Lower leg skin (tissue), 4 donors: ENCODE measurements at regions not wholly inside any gene's neighbourhood (a gene's known extent, or its start where the extent isn't known, plus 50 kb on each side); places are given as distances from the start of the nearest gene placed in this dataset.

Source experiments
- DNase-seq, 2 donors: peaks; one replicate each; pipeline ENCODE4 v3.0.0-alpha.2; 2019; ENCODE audit warnings: low spot score in 2 of 2
- H3K4me3 ChIP-seq: fragments of 200-600 bp; sonication (generic); 2 replicates; pipeline ENCODE4 v1.5.1; 2017; ENCODE audit warnings: mild to moderate bottlenecking, low read depth; ENCODE audit not compliant: poor library complexity, severe bottlenecking
- POLR2A ChIP-seq, 2 donors: fragments of 450-650 bp; IDR thresholded peaks; one replicate each; pipeline ENCODE4 v1.6.1; 2016 to 2017; ENCODE audit warnings: antibody characterized with exemption in 2 of 2, mild to moderate bottlenecking in 1 of 2, moderate library complexity in 1 of 2
- WGBS, 2 donors: methylation state at CpG; one replicate each; pipeline ENCODE4 v1.1.5; 2018; 5-methylcytosine and 5-hydroxymethylcytosine counted together
- intact Hi-C: fragments of 100-400 bp; cut with DNase I; formaldehyde crosslinking; loops from one replicate; pipeline ENCODE4 v1.15.0; 2023; ENCODE audit warnings: low total_unique reads
- TF ChIP-seq, protein P1 (sequence below), 3 donors: fragments of 450-650 bp; IDR thresholded peaks; one replicate each; pipeline ENCODE4 v1.5.1; 2016; ENCODE audit warnings: antibody characterized with exemption in 3 of 3, mild to moderate bottlenecking in 3 of 3, moderate library complexity in 2 of 3

DNA sequence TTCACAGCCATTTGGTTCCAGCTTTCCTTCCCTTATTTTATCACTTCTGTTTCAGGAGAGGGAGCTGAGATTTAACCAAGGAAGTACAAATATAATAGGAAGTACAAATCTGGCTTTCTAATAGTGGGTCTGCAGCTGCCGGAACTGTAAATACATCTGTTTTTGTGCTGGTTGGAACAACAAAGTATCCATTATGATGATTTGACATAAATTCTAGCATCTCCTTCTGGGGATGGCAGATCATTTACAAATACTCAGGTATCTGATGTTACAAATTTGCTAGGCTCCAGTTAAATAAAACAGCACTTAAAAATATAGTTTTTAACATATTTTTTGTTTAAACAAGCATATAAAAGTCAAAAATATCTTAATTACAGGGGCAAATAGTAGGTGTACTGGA is 131.3 kb upstream of the SMIM21 start:
- TF ChIP-seq, protein P1, sequence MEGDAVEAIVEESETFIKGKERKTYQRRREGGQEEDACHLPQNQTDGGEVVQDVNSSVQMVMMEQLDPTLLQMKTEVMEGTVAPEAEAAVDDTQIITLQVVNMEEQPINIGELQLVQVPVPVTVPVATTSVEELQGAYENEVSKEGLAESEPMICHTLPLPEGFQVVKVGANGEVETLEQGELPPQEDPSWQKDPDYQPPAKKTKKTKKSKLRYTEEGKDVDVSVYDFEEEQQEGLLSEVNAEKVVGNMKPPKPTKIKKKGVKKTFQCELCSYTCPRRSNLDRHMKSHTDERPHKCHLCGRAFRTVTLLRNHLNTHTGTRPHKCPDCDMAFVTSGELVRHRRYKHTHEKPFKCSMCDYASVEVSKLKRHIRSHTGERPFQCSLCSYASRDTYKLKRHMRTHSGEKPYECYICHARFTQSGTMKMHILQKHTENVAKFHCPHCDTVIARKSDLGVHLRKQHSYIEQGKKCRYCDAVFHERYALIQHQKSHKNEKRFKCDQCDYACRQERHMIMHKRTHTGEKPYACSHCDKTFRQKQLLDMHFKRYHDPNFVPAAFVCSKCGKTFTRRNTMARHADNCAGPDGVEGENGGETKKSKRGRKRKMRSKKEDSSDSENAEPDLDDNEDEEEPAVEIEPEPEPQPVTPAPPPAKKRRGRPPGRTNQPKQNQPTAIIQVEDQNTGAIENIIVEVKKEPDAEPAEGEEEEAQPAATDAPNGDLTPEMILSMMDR (IDR thresholded peaks at IDR 0.05) = no peak
- no peak for TF ChIP-seq POLR2A (IDR thresholded peaks at IDR 0.05)
- DNase-seq = no peak
- intact Hi-C loops = no loop called here
- H3K4me3 ChIP-seq = no peak overlapping the region
- WGBS, 2 donors = 72 to 75% methylated on average over 1 of the region's 1 CpG

DNA sequence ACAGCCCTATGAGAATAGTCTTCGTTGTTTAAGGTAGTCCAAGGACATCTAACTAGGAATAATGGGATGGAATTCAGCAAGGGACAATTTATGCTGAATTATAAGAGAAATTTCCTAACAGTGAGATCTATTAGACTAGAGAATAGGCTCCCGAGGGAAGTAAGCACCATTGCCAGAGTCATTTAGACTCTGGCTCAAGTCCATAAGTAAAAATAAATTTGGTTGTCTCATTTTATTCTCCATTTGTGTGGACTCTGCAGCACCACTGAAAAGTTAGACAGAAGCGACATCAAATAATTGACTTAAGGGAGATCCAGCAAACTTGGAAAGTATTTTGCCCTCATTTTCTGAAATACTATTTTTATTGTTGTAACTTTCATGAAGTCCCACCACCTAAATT is 129.3 kb upstream of the SMIM21 start:
- no peak overlapping the region for H3K4me3 ChIP-seq
- 51 to 56% methylated on average over 3 of the region's 3 CpGs for WGBS, 2 donors
- intact Hi-C loops = no loop called here
- TF ChIP-seq, protein P1 (IDR thresholded peaks at IDR 0.05) = no peak
- TF ChIP-seq POLR2A (IDR thresholded peaks at IDR 0.05) = no peak
- DNase-seq = no peak

DNA sequence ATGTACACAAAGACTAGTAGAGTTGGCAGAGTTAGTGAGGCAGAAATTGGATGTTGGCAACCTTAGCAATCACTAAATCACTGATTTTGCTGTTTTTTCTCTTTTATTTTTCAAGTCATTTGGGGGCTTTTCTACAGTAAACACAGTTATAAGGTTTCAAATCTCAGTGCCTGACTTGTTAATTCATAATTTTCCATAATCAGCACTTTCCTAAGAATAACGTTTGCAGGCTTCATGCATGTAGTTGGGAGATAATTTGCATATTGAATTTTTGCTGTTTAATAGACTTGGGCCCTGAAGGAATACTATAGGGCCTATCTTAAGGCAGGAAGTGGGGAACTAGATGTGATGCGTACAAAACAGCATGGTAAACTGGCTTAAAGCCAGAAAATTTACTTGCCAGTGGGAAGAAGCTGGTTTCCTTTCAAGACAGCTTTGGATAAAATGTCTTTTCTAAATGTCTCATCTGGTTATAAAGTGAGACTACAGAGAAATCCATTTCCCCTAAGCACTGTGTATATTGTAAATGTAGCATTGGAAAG is 127.2 kb upstream of the SMIM21 start:
- H3K4me3 ChIP-seq = no peak overlapping the region
- TF ChIP-seq, protein P1 (IDR thresholded peaks at IDR 0.05) = no peak
- TF ChIP-seq POLR2A (IDR thresholded peaks at IDR 0.05) = no peak
- DNase-seq = no peak
- 28 to 39% methylated on average over 2 of the region's 2 CpGs for WGBS, 2 donors
- intact Hi-C loops = no loop called here

DNA sequence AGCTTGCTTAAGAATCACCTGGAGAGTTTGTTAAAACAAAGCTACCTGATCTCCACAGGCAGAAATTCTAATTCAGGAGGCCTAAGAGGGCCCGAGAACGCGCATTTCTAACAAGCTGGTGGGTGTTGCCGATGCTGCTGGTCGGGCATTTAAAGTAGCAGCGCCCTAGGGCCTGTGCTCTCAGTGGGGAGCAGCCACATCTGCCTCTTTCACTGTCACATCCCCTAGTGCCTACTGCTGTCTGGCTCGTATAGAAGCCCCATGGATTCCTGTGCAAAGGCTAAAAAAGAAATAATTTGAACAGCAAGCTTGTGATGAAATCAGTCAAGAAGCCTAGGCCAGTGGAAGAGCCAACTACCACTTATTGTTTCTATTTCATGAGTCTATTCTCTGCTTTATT is 126.7 kb upstream of the SMIM21 start:
- DNase-seq = no peak
- WGBS, 2 donors = 69 to 76% methylated on average over 7 of the region's 7 CpGs
- TF ChIP-seq, protein P1 (IDR thresholded peaks at IDR 0.05) = no peak
- no peak for TF ChIP-seq POLR2A (IDR thresholded peaks at IDR 0.05)
- intact Hi-C loops = no loop called here
- H3K4me3 ChIP-seq = no peak overlapping the region

DNA sequence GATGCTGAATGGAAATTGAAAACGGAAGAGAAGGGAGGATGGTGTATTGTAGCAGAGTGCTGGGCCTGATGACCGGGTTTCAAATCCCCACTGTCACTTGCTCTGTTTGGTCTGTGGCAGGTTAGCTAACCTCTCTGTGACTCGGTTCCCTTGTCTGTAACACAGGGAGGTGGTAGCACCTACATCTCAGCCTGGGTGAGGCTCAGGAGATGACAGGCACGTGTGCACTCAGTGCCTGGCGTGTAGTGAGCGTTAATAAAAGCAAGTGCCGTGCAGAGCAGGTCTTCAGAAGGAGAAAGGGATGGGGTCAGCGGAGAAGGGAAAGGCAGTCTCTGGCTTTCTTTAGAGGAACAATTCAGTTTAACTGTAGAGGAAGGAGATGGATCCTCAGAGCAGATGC is 125.5 kb upstream of the SMIM21 start:
- TF ChIP-seq, protein P1 (IDR thresholded peaks at IDR 0.05) = no peak
- TF ChIP-seq POLR2A (IDR thresholded peaks at IDR 0.05) = no peak
- no peak overlapping the region for H3K4me3 ChIP-seq
- no peak for DNase-seq
- intact Hi-C loops = no loop called here
- 91% methylated on average over 8 of the region's 8 CpGs for WGBS, 2 donors

DNA sequence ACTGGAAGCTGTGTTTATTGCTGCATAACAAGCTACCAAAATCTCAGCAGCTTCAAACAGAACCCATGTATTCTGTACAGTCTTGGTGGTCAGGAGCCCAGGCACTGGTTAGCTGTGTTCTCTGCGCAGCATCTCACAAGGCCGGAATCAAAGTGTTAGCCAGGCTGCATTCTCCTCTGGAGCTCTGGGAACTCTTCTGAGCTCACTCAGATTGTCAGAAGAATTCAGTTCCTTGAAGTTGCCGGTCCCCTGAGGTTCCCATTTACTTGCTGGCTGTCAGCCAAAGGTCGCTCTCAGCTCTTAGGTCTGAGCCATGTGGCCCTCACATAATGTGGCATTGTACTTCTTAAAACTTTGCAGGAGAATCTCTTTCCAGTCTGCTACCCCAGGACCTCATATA is 123.6 kb upstream of the SMIM21 start:
- TF ChIP-seq, protein P1 (IDR thresholded peaks at IDR 0.05) = no peak
- TF ChIP-seq POLR2A (IDR thresholded peaks at IDR 0.05) = no peak
- H3K4me3 ChIP-seq = no peak overlapping the region
- DNase-seq = no peak
- intact Hi-C loops = no loop called here
- WGBS, 2 donors = 50% methylated on average over 4 of the region's 4 CpGs
